H1 (cell line): ENCODE measurements at regions not wholly inside any gene's neighbourhood (a gene's known extent, or its start where the extent isn't known, plus 50 kb on each side); places are given as distances from the start of the nearest gene placed in this dataset.

Source experiments
- BCL11A ChIP-seq, 2 experiments: IDR thresholded peaks; one replicate each; pipeline ENCODE4 v1.6.1; 2011; ENCODE audit warnings: low read depth in 2 of 2, low read length in 2 of 2, mild to moderate bottlenecking in 2 of 2
- BRCA1 ChIP-seq: IDR thresholded peaks from 2 replicates; pipeline ENCODE4 v1.6.1; 2012; ENCODE audit warnings: low read depth, low read length, improper control_type of control experiment
- CTCF ChIP-seq, 3 experiments: IDR thresholded peaks; 1 replicate in 2 of 3; 2 replicates in 1 of 3; pipeline versions ENCODE4 v1.5.1 to v1.6.1; 2011; ENCODE audit warnings: low read length in 3 of 3, mild to moderate bottlenecking in 3 of 3, inconsistent platforms in 2 of 3, low read depth in 1 of 3, moderate library complexity in 1 of 3; ENCODE audit not compliant: insufficient read depth in 1 of 3; ENCODE audit errors: control extremely low read depth in 1 of 3
- EZH2 ChIP-seq: fragments of 200-600 bp; sonication (generic); IDR thresholded peaks from 2 replicates; pipeline ENCODE4 v1.7.1; 2012; ENCODE audit warnings: low read depth, mild to moderate bottlenecking, moderate library complexity, low read length, inconsistent platforms; ENCODE audit not compliant: severe bottlenecking
- POLR2A ChIP-seq, 2 experiments: IDR thresholded peaks; 1 replicate in 1 of 2; 2 replicates in 1 of 2; pipeline ENCODE4 v1.6.1; 2011; ENCODE audit warnings: low read depth in 2 of 2, low read length in 2 of 2, mild to moderate bottlenecking in 2 of 2; ENCODE audit errors: control extremely low read depth in 1 of 2
- POLR2AphosphoS5 ChIP-seq: IDR thresholded peaks from 2 replicates; pipeline ENCODE4 v1.6.1; 2011; ENCODE audit warnings: low read depth, low read length
- TF ChIP-seq, protein P1 (sequence below): IDR thresholded peaks from 2 replicates; pipeline ENCODE4 v1.6.1; 2011; ENCODE audit warnings: low read length, improper control_type of control experiment

GRCh38 chr1:11421443-11421842, 57.5 kb upstream of the DISP3 start:
- TF ChIP-seq POLR2A (IDR thresholded peaks at IDR 0.05; ENCODE audit: control extremely low read depth in 1 of 2, low read depth in 2 of 2, low read length in 2 of 2): no peak
- no peak for TF ChIP-seq BRCA1
- TF ChIP-seq BCL11A (IDR thresholded peaks at IDR 0.05; ENCODE audit: low read depth in 2 of 2, low read length in 2 of 2): no peak
- TF ChIP-seq CTCF (IDR thresholded peaks at IDR 0.05; ENCODE audit: control extremely low read depth in 1 of 3, insufficient read depth in 1 of 3, low read depth in 1 of 3, low read length in 3 of 3): no peak
- TF ChIP-seq POLR2AphosphoS5: no peak
- TF ChIP-seq, protein P1, sequence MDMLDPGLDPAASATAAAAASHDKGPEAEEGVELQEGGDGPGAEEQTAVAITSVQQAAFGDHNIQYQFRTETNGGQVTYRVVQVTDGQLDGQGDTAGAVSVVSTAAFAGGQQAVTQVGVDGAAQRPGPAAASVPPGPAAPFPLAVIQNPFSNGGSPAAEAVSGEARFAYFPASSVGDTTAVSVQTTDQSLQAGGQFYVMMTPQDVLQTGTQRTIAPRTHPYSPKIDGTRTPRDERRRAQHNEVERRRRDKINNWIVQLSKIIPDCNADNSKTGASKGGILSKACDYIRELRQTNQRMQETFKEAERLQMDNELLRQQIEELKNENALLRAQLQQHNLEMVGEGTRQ: no peak
- no peak for TF ChIP-seq EZH2
